Liver (tissue), 7 donors: ENCODE measurements at regions not wholly inside any gene's neighbourhood (a gene's known extent, or its start where the extent isn't known, plus 50 kb on each side); places are given as distances from the start of the nearest gene placed in this dataset.

Experiments used
- DNase-seq: peaks from one replicate; pipeline ENCODE4 v3.0.0-alpha.2; 2017; ENCODE audit warnings: low spot score
- H3K27ac ChIP-seq, 2 donors: one replicate each; pipeline ENCODE4 v1.7.0; 2013; ENCODE audit warnings: inconsistent platforms in 2 of 2, low read length in 2 of 2, control low read depth in 1 of 2, low read depth in 1 of 2, mild to moderate bottlenecking in 1 of 2
- H3K27me3 ChIP-seq, 4 donors: one replicate each; pipeline versions ENCODE4 v1.6.1 to v1.7.0; 2013; ENCODE audit warnings: low read length in 3 of 4, inconsistent platforms in 1 of 4, mild to moderate bottlenecking in 1 of 4, moderate library complexity in 1 of 4; ENCODE audit not compliant: control insufficient read depth in 4 of 4, insufficient read depth in 4 of 4
- H3K36me3 ChIP-seq, 4 donors: one replicate each; pipeline versions ENCODE4 v1.6.1 to v1.7.0; 2013; ENCODE audit warnings: low read length in 3 of 4, mild to moderate bottlenecking in 3 of 4, low read depth in 1 of 4, moderate library complexity in 1 of 4; ENCODE audit not compliant: control insufficient read depth in 4 of 4, insufficient read depth in 3 of 4
- H3K4me1 ChIP-seq, 4 donors: one replicate each; pipeline versions ENCODE4 v1.6.1 to v1.7.0; 2013; ENCODE audit warnings: low read length in 3 of 4, mild to moderate bottlenecking in 3 of 4, moderate library complexity in 1 of 4; ENCODE audit not compliant: control insufficient read depth in 4 of 4, insufficient read depth in 4 of 4
- H3K4me3 ChIP-seq, 3 donors: one replicate each; pipeline versions ENCODE4 v1.6.1 to v1.7.0; 2013; ENCODE audit warnings: low read length in 3 of 3, control low read depth in 1 of 3, low read depth in 1 of 3, mild to moderate bottlenecking in 1 of 3
- H3K9ac ChIP-seq, 2 donors: one replicate each; pipeline ENCODE4 v1.7.0; 2013; ENCODE audit warnings: low read length in 2 of 2, mild to moderate bottlenecking in 2 of 2, moderate library complexity in 2 of 2, control low read depth in 1 of 2, low read depth in 1 of 2
- H3K9me3 ChIP-seq, 4 donors: one replicate each; pipeline versions ENCODE4 v1.6.1 to v1.7.0; 2013; ENCODE audit warnings: low read length in 3 of 4; ENCODE audit not compliant: control insufficient read depth in 4 of 4
- EGR1 ChIP-seq, 2 donors: IDR thresholded peaks; 2 replicates each; pipeline ENCODE4 v1.6.1; 2016 to 2018; ENCODE audit warnings: antibody characterized with exemption in 2 of 2, low read depth in 2 of 2
- FOXA1 ChIP-seq: IDR thresholded peaks from 2 replicates; pipeline ENCODE4 v1.6.1; 2016; ENCODE audit warnings: antibody characterized with exemption
- FOXA2 ChIP-seq: IDR thresholded peaks from 2 replicates; pipeline ENCODE4 v1.6.1; 2016; ENCODE audit warnings: antibody characterized with exemption
- GABPA ChIP-seq, 2 donors: IDR thresholded peaks in 1 of 2; conservative IDR thresholded peaks in 1 of 2; 2 replicates each; pipeline ENCODE4 v1.6.1; 2016; ENCODE audit warnings: antibody characterized with exemption in 2 of 2, mild to moderate bottlenecking in 1 of 2, moderate library complexity in 1 of 2
- HNF4A ChIP-seq, 2 donors: conservative IDR thresholded peaks; 2 replicates each; pipeline ENCODE4 v1.6.1; 2016; ENCODE audit warnings: antibody characterized with exemption in 2 of 2, mild to moderate bottlenecking in 2 of 2
- HNF4G ChIP-seq: IDR thresholded peaks from 2 replicates; pipeline ENCODE4 v1.6.1; 2016; ENCODE audit warnings: antibody characterized with exemption
- JUND ChIP-seq, 2 donors: IDR thresholded peaks; 2 replicates each; pipeline ENCODE4 v1.6.1; 2016; ENCODE audit warnings: antibody characterized with exemption in 2 of 2
- MAX ChIP-seq: IDR thresholded peaks from 2 replicates; pipeline ENCODE4 v1.6.1; 2016; ENCODE audit warnings: antibody characterized with exemption
- NR2F2 ChIP-seq: IDR thresholded peaks from 2 replicates; pipeline ENCODE4 v1.6.1; 2016; ENCODE audit warnings: antibody characterized with exemption
- RAD21 ChIP-seq, 2 donors: IDR thresholded peaks; 2 replicates each; pipeline ENCODE4 v1.6.1; 2016; ENCODE audit warnings: antibody characterized with exemption in 2 of 2, mild to moderate bottlenecking in 2 of 2
- RXRA ChIP-seq, 2 donors: IDR thresholded peaks; 2 replicates each; pipeline ENCODE4 v1.6.1; 2017 to 2018; ENCODE audit warnings: antibody characterized with exemption in 2 of 2, mild to moderate bottlenecking in 1 of 2
- SP1 ChIP-seq: IDR thresholded peaks from 2 replicates; pipeline ENCODE4 v1.6.1; 2018; ENCODE audit warnings: antibody characterized with exemption, mild to moderate bottlenecking
- TAF1 ChIP-seq: conservative IDR thresholded peaks from 2 replicates; pipeline ENCODE4 v1.6.1; 2016; ENCODE audit warnings: antibody characterized with exemption, mild to moderate bottlenecking
- YY1 ChIP-seq: IDR thresholded peaks from 2 replicates; pipeline ENCODE4 v1.6.1; 2016; ENCODE audit warnings: antibody characterized with exemption, mild to moderate bottlenecking
- WGBS: extraction: QIAGEN DNeasy Blood & Tissue Kit; methylation state at CpG from one replicate; pipeline ENCODE4 v1.1.7; 2013; 5-methylcytosine and 5-hydroxymethylcytosine counted together
- TF ChIP-seq, protein P1 (sequence below): IDR thresholded peaks from 2 replicates; pipeline ENCODE4 v1.6.1; 2016; ENCODE audit warnings: antibody characterized with exemption
- TF ChIP-seq, protein P2 (sequence below): IDR thresholded peaks from 2 replicates; pipeline ENCODE4 v1.6.1; 2016; ENCODE audit warnings: antibody characterized with exemption, mild to moderate bottlenecking
- donor health status: healthy.
- donor health status: healthy.
- donor health status: healthy.
- donor health status: healthy.

- Histone ChIP-seq H3K27me3 (peaks cover 0 to 6% (median 4%) of the 10 kb centered on the region in 4 donors), H3K27ac (no peak overlapping the region), H3K4me3 (no peak overlapping the region), H3K9ac (no peak overlapping the region), H3K4me1 (peaks cover 8 to 14% (median 11%) of the 10 kb centered on the region in 4 donors), H3K9me3 (no peaks in the 10 kb centered on the region), H3K36me3 (no peaks in the 10 kb centered on the region)
- 55% methylated on average over 6 of the region's 6 CpGs for WGBS
- TF ChIP-seq, protein P1, sequence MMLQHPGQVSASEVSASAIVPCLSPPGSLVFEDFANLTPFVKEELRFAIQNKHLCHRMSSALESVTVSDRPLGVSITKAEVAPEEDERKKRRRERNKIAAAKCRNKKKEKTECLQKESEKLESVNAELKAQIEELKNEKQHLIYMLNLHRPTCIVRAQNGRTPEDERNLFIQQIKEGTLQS, result no peak
- TF ChIP-seq, protein P2, sequence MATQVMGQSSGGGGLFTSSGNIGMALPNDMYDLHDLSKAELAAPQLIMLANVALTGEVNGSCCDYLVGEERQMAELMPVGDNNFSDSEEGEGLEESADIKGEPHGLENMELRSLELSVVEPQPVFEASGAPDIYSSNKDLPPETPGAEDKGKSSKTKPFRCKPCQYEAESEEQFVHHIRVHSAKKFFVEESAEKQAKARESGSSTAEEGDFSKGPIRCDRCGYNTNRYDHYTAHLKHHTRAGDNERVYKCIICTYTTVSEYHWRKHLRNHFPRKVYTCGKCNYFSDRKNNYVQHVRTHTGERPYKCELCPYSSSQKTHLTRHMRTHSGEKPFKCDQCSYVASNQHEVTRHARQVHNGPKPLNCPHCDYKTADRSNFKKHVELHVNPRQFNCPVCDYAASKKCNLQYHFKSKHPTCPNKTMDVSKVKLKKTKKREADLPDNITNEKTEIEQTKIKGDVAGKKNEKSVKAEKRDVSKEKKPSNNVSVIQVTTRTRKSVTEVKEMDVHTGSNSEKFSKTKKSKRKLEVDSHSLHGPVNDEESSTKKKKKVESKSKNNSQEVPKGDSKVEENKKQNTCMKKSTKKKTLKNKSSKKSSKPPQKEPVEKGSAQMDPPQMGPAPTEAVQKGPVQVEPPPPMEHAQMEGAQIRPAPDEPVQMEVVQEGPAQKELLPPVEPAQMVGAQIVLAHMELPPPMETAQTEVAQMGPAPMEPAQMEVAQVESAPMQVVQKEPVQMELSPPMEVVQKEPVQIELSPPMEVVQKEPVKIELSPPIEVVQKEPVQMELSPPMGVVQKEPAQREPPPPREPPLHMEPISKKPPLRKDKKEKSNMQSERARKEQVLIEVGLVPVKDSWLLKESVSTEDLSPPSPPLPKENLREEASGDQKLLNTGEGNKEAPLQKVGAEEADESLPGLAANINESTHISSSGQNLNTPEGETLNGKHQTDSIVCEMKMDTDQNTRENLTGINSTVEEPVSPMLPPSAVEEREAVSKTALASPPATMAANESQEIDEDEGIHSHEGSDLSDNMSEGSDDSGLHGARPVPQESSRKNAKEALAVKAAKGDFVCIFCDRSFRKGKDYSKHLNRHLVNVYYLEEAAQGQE, result no peak
- no peak for TF ChIP-seq GABPA (IDR thresholded peaks at IDR 0.05 in 1 of 2, conservative IDR thresholded peaks at IDR 0.05 in 1 of 2)
- no peak for TF ChIP-seq FOXA1
- no peak for TF ChIP-seq SP1
- TF ChIP-seq FOXA2, result no peak
- no peak for TF ChIP-seq NR2F2
- no peak for TF ChIP-seq YY1
- no peak for TF ChIP-seq RAD21 (IDR thresholded peaks at IDR 0.05)
- no peak for DNase-seq
Observed at GRCh38 chr3:127457546-127458145, 132.9 kb downstream of the TPRA1 start.

DNA sequence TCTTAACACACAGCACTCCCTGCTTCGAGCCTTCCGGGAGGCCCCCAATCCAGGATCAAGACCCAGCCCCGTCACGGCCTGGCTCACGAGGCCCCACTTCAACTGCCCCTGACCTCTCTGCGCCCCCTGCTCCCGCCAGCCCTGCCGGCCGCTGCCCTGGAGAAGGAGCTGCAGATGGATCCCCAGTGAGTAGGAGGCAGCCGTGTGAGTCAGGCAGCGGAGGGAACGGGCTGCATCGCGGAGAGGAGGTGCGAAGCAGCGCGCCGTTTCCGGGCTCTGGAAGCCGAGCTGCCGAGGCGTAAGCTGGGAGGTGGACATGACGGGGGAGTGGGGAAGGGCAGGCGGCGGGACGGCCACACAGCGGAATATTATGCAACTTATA is 133.4 kb downstream of the TPRA1 start:
- 8% methylated on average over 27 of the region's 27 CpGs for WGBS
- no peak for TF ChIP-seq FOXA2
- no peak for TF ChIP-seq NR2F2
- no peak for TF ChIP-seq HNF4A (conservative IDR thresholded peaks at IDR 0.05)
- no peak for TF ChIP-seq SP1
- no peak for TF ChIP-seq TAF1
- no peak for TF ChIP-seq YY1
- no peak for TF ChIP-seq RAD21 (IDR thresholded peaks at IDR 0.05)
- TF ChIP-seq HNF4G, result no peak
- no peak for TF ChIP-seq JUND (IDR thresholded peaks at IDR 0.05)
- TF ChIP-seq FOXA1, result no peak
- TF ChIP-seq, protein P1, result no peak
- Histone ChIP-seq H3K9me3 (no peaks in the 10 kb centered on the region), H3K36me3 (no peaks in the 10 kb centered on the region), H3K4me3 (no peak overlapping the region), H3K27me3 (peaks cover 0 to 6% (median 4%) of the 10 kb centered on the region in 4 donors), H3K9ac (no peak overlapping the region), H3K4me1 (peaks cover 8 to 14% (median 11%) of the 10 kb centered on the region in 4 donors), H3K27ac (no peak overlapping the region)
- no peak for DNase-seq

DNA sequence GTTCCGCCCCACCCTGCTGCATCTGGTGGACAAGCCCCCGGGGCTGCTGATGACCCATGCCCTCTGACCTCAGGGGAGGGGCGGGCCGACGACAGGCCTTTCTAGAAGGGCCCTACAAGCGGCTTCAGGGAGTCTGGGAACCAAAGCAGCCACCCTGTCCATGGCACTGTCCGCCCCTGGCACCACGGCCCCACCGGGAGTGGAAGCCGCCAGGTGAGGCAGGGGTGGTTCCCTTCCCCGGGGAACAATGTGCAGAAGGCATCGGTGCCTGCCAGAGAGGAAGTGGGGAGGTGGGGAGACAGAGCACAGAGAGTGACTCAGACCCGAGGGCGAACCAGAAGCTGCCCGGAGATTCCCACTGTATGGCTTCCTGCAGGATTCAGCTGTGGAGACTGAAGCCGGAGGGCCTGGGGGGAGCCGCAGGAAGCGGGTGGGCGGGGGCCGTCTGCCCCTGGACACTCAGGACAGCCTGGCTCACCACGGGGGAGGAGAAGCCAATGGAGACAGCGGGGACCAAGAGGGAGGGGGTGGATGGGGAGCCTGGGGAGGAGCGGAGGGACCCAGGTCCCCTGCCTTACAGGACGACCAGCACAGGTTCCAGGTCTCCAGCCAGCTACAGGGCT is 134.0 kb downstream of the TPRA1 start:
- no peak overlapping the region for H3K9ac ChIP-seq
- H3K27me3 ChIP-seq, result peaks cover 0 to 6% (median 4%) of the 10 kb centered on the region in 4 donors
- no peak overlapping the region for H3K4me3 ChIP-seq
- H3K36me3 ChIP-seq, result no peaks in the 10 kb centered on the region
- WGBS, result 12% methylated on average over 24 of the region's 24 CpGs
- no peak overlapping the region for H3K27ac ChIP-seq
- peaks cover 8 to 14% (median 11%) of the 10 kb centered on the region in 4 donors for H3K4me1 ChIP-seq
- DNase-seq, result no peak
- H3K9me3 ChIP-seq, result no peaks in the 10 kb centered on the region
- no peak for TF ChIP-seq EGR1 (IDR thresholded peaks at IDR 0.05; ENCODE audit: low read depth in 2 of 2)
- TF ChIP-seq TAF1, result no peak
- TF ChIP-seq, protein P1, result no peak
- TF ChIP-seq FOXA1, result no peak
- TF ChIP-seq JUND (IDR thresholded peaks at IDR 0.05), result no peak
- no peak for TF ChIP-seq RXRA (IDR thresholded peaks at IDR 0.05)
- no peak for TF ChIP-seq NR2F2
- TF ChIP-seq MAX, result no peak
- TF ChIP-seq SP1, result no peak
